ENCODE measurements at regions not wholly inside any gene's neighbourhood (a gene's known extent, or its start where the extent isn't known, plus 50 kb on each side); places are given as distances from the start of the nearest gene placed in this dataset.

DNA sequence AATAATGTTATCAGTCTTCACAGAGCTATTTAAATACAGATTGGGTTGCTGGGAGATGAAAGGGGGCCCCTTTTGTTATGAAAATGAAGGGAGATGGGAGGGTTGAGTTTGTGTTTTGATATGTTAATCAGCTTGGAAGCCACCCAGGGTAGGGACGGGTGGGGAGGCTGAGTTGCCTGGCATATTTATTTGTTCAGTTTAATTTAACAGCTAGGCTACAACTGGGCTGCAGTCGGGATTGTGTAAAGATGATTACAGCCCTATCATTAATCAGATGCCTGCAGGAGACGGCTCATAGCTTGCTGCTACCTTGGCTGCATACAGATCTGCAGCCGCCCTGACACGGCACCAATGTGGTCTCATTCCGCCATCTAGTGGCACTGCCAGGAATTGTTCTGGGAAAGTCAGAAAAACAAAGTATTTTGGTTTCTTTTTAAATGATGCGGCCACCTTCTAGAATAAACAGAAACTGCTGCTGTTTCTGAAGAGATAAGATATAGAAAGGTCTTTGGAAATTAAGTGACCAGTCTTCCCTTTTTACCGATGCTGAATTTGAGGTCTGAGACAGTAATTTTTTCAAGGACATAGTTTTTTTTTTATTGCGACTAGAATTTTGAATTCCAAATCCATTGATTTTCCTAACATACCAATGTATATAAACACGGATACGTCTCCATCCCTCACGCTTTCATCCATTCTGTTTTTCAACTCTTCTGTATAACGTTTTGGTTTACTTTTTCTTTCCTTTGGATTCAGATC, 458.0 kb upstream of the ASIC2 start:
- H3K4me3 ChIP-seq (ENCODE audit: low read depth, low read length) = no peak overlapping the region

DNA sequence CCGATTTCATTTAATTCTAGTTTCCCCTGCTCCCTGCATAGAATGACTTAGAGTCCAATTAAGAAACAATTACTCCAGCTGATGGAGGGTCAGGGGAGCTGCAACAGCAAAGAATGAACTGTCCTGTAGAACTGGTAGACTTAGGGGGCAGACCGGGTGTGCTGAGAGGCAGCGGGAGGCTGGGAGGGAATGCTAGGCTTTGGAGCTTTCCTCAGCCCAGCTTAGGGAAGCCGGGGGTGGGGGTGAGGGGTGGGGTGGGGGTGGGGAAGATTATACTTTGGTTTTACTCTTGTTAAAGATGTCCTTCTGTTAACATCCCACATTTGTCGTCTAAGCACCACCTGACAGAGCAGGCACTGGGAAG, 458.6 kb upstream of the ASIC2 start:
- H3K4me3 ChIP-seq (ENCODE audit: low read depth, low read length) = no peak overlapping the region

DNA sequence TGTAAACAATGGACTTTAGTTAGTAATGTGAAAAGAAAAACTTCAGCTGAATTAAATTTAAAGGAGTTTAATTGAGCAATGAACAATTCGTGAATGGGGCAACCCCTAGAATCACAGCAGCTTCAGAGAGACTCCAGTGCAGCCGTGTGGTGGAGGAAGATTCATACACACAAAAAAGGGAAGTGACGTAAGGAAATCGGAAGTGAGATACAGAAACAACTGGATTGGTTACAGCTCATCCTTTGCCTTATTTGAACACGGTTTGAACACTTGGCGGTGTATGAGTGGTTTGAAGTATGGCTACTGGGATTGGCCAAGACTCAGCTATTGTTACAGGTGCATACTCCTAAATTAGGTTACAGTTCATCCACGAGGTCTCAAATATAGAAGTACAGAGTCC, 460.4 kb upstream of the ASIC2 start:
- H3K4me3 ChIP-seq (ENCODE audit: low read depth, low read length) = no peak overlapping the region

DNA sequence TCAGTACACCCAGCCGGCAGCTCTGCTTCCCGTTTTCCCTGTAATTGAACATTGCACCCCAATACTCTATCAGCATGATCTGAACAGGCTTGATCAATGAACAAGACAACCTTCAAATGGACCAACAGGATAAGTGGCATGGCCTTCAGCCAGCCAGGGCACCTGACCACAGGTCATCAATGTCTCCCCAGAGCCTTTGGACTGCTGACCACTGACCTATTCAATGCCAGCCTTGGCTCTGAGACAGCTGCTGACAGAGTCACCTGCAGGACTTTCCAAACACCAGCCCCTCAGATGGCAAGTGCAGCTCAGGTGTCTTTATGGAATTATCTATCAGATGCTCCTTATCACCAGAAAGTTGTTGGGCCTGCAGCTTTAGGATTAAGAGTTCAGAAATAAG, 462.9 kb upstream of the ASIC2 start:
- H3K4me3 ChIP-seq (ENCODE audit: low read depth, low read length) = no peak overlapping the region

DNA sequence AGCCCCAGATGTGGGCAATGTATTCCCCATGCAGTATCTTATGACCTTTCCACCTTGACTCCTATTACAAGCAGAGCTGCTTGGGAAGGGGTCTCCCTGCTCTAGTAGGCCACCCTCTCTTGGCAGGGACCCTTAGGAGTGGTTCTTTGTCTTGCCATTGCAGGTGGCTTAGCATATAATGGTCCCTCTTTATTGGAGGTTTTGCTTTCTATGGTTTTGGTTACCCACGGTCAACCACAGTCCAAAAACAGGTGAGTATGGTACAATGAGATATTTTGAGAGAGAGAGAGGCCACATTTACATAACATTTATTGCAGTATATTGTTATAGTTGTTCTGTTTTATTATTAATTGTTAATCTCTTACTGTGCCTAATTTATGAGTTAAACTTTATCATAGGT, 472.8 kb upstream of the ASIC2 start:
- H3K4me3 ChIP-seq (ENCODE audit: low read depth, low read length) = no peak overlapping the region

DNA sequence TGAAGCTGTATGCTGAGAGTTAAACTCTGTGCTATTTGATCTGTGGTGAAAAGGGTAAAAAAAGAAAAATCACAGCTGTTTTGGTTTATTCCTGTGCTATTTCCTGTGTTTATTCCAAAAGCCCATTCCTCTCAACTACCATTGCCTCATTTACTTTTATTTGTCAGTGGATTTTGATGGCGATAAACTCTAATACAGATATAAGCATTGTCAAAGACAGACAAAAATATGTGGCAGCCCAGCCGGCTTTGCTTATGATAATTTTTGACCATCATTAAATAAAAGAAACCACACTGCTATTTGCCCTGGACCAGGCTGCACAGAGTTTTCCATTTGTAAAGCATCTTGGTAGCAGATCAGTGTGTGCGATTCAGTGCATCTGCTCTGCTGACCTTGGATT, 473.6 kb upstream of the ASIC2 start:
- H3K4me3 ChIP-seq (ENCODE audit: low read depth, low read length) = no peak overlapping the region

DNA sequence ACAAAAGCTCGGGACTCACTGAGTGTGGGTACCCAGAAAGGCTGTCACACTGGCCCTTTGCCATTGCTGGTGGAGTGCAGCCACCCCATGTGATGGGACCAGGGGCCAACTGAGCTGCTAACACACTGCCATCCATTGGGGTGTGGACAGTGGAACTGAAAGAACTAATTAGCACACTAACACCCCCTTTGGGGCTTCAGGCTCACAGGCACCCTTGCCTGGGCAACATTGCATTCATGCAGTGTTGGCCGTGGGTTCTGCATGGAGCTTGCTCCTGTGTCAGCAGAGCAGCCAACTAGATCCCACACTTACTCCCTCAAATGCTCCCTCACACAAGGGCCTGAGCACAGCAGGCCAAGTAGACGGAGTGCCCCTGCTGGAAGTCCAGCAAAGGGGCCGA, 476.0 kb upstream of the ASIC2 start:
- H3K4me3 ChIP-seq (ENCODE audit: low read depth, low read length) = no peak overlapping the region

DNA sequence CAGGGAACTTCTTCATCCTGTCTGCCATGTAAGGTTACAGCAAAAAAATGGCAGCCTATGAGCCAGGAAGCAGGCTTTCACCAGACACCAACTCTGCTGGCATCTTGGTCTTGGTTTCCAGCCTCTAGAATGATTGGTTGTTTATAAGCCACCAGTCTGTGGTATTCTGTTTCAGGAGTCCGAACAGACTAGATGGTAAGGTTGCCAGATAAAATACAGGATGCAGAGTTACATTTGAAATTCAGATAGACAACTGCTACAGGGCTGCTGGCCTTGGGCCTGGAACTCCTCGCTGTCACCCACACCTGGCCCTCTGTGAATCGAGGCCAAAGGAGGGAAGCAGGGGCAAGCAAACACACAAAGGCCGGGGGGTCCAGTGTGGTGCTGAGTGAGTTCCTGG, 478.8 kb upstream of the CCL2 start:
- H3K4me3 ChIP-seq (ENCODE audit: low read depth, low read length) = no peak overlapping the region

DNA sequence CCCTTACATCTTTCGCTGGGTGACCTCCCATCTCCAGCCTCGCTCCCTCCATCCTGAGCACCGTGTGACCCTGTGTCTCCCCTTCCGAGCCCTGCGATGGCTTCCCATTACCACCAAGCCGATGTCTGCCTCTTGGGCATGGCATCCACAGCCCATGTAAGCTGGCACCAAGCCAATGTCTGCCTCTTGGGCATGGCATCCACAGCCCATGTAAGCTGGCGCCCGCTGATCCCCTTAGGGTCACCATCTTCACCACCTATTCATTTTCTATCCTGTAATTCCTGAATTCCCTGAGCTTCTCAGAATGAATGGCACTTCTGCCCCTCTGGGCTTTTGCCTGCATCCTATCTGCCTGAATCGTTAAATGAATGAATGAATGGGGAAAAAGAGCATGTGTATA, 478.2 kb upstream of the CCL2 start:
- H3K4me3 ChIP-seq (ENCODE audit: low read depth, low read length) = no peak overlapping the region

DNA sequence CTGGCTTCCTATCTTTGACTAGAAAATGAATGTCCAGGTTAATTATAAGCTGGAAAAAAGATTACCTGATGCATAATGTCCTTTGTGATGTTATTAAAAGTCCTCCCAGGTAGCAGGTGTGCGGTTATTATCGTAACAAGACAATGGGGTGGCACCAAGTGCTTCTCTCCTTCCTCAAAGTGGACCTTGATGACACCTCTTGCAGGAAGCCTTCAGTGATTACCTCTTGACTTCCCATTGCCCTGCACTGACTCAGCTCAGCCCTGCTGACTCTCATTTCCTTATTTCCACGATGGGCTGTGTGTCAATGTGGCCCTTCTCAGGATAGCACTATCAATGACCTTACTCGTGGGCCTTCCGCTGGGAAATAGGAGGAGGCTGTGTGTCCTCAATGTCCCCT, 477.4 kb upstream of the CCL2 start:
- H3K4me3 ChIP-seq (ENCODE audit: low read depth, low read length) = no peak overlapping the region

DNA sequence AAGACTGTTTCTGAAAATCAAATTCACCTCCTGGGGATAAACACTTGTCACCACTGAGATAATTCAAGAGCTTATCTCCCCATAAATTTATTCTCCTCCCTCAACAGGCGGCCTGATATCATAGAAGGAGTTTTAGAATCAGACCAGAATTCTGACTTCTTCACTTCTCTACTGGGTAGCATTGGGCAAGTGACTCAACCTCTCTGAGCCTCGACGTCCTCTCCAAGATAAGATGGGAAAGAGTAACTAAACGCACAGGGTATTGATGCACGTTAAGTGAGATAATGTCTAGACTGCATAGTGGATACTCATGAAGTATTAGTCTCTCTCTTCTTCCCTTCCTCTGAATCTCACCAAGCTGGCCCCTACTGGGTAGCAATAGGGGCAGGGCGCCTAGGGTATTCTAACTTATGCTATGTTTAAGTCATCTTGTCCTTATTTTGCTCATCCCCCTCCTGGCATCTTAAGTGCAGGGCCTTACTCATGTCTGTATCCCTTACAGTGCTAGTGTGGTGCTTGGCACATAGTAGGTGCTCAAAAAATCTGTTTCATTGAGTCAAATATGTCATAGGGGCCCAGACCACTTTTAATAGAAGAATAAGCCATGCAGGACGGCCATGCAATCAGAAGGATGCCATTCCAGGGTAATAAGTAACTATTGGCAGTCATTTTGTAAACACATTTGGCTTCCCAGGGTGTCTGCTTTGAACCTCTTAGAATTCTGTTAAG, 476.4 kb upstream of the CCL2 start:
- H3K4me3 ChIP-seq (ENCODE audit: low read depth, low read length) = no peak overlapping the region

DNA sequence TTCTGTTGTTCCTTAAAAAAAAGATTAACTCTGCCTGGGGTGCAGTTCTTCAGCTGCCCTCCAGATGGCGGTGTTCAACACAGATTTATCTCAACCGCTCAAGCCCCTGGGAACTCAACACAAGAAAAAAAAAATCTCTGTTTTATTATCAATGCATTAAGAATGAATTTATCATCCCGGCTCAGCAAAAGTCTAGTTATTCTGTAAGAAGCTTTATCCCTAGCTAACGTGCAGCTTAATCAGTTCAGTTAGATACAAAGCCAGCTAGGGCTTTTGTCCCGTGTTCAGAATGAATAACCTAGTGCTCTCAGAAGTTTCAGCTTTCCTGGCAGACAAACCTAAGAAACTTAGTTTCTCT, 475.9 kb upstream of the CCL2 start:
- no peak overlapping the region for H3K4me3 ChIP-seq (ENCODE audit: low read depth, low read length)

DNA sequence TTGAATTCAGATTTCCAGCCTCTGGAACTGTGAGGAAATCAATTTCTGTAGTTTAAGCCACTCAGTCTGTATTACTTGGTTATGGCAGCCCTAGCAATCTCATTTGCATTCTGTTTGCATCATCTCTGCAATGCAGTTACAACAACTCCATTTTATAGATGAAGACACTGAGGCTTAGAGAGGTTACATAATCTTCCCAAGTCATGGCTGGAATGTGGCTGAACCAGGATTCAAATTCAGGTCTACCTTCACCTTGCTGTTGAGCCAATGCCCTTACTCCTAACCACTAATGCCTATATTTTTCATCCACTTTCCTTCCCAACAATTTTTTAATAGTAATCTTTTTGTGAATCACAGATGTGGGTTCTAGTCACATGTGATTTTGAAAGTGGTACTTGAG, 469.8 kb upstream of the CCL2 start:
- no peak overlapping the region for H3K4me3 ChIP-seq (ENCODE audit: low read depth, low read length)

DNA sequence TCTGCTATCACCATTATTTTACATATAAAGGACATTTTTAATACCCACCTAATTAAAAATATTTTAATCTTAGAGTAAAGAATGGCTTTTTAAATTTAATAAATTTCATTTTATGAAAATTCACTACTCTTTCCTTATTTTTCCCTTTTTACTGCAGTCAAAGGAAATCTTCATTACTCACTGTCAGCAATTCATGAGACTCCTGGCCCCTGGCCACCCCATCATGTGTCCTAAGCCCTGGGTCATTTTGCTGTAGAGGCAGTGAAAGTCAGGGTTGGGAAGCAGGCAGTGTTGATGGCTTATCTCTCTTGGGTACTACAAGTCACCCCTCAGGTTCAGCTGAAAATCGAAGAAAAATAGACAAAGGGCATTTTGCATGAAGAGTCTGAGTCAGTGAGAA, 468.6 kb upstream of the CCL2 start:
- H3K4me3 ChIP-seq (ENCODE audit: low read depth, low read length) = no peak overlapping the region

DNA sequence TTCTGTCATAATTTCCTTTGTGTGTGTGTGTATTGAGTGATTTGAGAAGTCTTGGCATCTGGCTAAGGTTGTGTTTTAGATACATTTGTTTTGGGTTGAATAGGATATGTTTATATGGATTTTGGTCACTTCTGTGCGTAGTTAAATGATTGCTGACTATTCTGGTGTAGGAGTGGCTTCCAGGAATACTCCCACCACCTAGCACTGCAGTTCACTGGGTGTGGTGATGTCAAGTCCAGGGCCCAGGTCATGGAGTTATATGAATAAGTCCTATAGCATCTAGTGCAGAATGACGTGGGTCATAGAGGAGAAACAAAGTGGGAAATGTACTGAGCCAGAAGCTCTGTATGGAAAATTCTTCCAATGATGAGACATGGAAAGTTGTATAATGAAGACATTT, 465.4 kb upstream of the CCL2 start:
- no peak overlapping the region for H3K4me3 ChIP-seq (ENCODE audit: low read depth, low read length)

DNA sequence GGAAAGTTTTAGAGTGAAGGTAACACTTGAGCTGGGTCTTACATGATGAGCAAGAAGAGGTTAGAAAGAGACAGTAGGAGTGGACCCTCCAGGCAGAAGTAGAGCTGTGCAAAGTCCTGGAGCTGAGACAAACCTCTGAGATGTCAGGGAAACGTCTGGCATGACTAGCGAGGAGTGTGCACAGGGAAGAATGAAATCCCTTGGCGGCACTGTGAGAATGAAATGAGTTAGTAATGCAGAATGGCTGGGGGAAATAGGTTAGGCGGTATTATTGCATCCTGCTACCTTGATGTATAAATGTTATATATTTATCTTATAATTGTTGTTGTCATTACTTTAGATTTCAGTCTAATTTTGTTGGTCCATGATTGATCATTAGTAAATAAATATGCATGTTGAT, 457.9 kb upstream of the CCL2 start:
- no peak overlapping the region for H3K4me3 ChIP-seq (ENCODE audit: low read depth, low read length)

DNA sequence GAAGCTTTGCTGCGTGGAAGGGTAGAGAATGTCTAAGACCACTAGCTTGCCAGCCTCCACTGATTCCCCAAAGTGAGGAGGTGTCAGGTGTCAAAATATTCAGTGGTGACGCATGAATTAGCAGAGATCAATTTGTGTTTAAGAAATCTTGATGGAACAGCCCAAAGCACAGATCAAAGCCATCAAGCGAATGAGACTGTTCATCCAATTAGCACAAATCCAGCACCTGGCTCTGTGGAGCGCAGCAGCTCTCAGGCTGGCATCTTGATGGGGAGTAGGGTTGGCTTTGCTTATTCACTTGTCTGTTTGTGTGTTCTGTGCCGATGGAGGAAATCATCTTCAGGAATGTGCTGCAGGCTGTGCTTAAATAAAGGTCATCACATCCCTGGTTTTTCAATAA, 456.8 kb upstream of the CCL2 start:
- no peak overlapping the region for H3K4me3 ChIP-seq (ENCODE audit: low read depth, low read length)

DNA sequence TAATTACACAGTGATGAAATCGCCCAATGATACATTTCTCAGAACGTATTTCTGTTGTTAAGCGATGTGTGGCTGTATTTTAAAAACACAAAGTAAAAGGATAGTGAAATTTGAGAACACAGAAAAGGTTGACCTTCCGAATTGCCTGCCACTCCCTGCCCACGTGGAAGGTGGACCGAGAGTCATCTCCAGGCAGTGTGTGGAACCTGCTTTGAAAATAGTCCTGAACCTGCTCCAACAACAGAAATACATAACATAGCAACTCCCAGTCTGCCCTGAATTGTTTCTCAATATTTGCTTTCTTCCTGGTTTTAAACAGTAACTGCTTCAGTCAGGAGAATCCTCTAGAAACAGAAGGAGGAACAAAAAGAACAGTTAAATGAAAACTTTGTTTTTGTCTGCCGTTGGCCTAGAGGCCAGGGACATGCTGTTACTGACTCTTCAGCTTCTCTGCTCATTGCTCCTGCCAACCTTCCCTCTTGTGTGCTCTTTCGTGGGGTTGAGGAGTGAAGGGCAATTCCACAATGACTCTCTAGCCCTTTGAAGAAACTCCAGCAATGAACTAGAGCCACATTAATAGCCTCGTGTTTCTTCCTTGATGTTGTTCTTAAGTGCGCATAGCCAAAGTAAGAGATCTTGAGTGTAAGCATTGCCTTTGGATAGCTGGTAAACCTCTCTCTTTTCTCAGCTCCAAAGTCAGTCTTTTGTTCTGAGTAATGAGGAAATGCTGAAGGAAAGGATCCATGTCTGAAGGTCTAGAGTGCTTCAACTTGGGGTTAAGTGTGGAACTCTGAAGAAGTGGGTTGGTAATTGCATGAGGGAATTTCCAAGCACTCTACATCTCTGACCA, 452.5 kb upstream of the CCL2 start:
- no peak overlapping the region for H3K4me3 ChIP-seq (ENCODE audit: low read depth, low read length)

DNA sequence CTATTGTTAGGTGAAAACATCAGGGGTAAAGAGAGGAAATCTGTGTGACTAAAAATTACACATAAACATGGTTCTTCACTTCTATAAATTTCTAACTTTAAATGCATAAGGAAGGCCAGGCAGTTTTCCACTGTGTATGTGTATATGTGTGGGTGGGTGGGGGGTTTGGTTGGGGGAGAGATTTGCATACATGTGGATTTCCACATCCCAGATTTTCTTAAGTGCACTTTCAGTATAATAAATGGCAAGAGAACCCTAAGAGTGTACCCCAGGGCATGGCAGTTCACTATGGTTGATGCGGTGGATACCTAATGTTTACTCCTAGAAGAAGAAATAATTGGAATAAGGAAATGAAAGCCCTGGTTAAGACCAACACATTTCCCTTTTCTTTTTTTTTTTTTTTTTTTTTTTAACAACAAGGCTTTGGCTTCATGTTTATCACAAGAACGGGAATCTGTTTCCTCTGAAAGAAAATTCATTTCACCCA, 451.8 kb upstream of the CCL2 start:
- H3K4me3 ChIP-seq (ENCODE audit: low read depth, low read length) = no peak overlapping the region

DNA sequence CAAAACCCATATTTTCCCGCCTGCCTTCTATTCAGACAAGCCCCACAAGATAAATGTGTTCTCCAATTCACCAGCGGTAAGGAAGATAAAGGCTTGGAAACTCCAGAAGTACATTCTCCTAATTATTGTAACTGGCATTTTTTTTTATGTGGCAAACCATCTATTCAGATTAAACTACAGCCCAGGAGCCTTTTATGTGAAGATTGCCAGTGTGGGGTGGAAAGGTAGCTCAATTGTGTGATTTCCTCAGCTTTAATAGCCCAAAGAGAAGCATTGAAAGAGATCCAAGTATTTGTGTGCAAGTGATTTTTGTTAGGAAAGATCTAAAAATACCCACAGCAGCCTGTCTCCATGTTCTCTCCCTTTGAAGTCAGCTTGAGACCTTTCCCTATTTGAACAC, 451.4 kb upstream of the CCL2 start:
- no peak overlapping the region for H3K4me3 ChIP-seq (ENCODE audit: low read depth, low read length)

DNA sequence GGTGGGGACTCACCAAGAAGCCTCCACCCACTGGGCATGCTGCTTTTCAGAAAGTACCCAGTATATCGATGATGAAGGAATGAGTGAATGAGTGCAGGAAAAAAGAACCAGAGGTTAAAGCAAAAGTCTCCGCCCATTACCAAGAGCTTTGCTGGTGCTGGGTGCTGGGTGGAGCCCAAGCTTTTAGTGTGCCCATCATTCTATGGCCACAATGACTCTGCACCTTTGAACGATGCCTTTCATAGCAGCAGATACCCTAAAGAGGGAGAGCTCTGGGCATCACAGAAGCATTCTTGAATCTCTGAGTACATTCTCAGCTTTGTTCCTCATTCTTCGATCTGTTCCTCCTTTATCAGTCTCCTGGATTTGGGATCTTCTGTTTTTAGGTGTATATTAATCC, 450.7 kb upstream of the CCL2 start:
- H3K4me3 ChIP-seq (ENCODE audit: low read depth, low read length) = no peak overlapping the region

DNA sequence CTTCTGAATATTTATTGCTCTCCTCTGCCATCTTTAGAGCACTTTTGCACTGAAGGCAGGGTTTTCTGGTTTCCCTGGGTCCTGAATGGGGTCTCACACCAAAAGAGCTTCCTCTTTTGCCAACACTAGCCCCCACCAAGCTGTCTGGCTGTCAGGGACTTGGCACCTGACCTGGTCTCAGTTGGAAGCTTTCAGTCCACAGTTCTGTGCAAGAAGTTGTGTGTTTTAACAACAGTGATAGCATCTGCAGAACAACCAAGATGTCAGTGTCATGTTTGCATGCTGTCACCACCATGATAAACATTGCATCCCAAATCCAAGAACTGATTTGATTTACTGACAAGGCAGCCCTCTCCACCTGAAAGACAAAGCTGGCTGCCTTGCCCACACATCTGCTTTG, 448.5 kb upstream of the CCL2 start:
- H3K4me3 ChIP-seq (ENCODE audit: low read depth, low read length) = no peak overlapping the region

All from iPS-11a (cell line).